WTC11 (cell line): ENCODE measurements at regions not wholly inside any gene's neighbourhood (a gene's known extent, or its start where the extent isn't known, plus 50 kb on each side); places are given as distances from the start of the nearest gene placed in this dataset.

Experiments used
- ATF3 ChIP-seq: sonication (generic); formaldehyde crosslinking; conservative IDR thresholded peaks from 2 replicates; pipeline ENCODE4 v1.8.1; 2022; ENCODE audit warnings: mild to moderate bottlenecking, missing genetic modification reagents
- CREM ChIP-seq: sonication (generic); formaldehyde crosslinking; IDR thresholded peaks from 2 replicates; pipeline ENCODE4 v1.8.1; 2022; ENCODE audit warnings: mild to moderate bottlenecking, missing genetic modification reagents, moderate library complexity
- CTCF ChIP-seq: fragments of 200-600 bp; IDR thresholded peaks from 2 replicates; pipeline ENCODE4 v1.8.0; 2022; ENCODE audit warnings: antibody characterized with exemption
- ELF4 ChIP-seq: sonication (generic); formaldehyde crosslinking; IDR thresholded peaks from 2 replicates; pipeline ENCODE4 v1.8.1; 2022; ENCODE audit warnings: low read depth, mild to moderate bottlenecking, moderate library complexity, missing genetic modification reagents
- ERG ChIP-seq: fragments of 250-450 bp; sonication (Bioruptor Pico); IDR thresholded peaks from 2 replicates; pipeline ENCODE4 v1.8.0; 2021; ENCODE audit warnings: mild to moderate bottlenecking
- ETV6 ChIP-seq: sonication (generic); formaldehyde crosslinking; IDR thresholded peaks from 2 replicates; pipeline ENCODE4 v1.8.1; 2022; ENCODE audit warnings: mild to moderate bottlenecking, missing genetic modification reagents
- FOXJ3 ChIP-seq: sonication (generic); formaldehyde crosslinking; IDR thresholded peaks from 2 replicates; pipeline ENCODE4 v1.9.0; 2021; ENCODE audit warnings: missing genetic modification reagents, mild to moderate bottlenecking, borderline replicate concordance
- JAZF1 ChIP-seq: fragments of 250-450 bp; sonication (Bioruptor Pico); IDR thresholded peaks from 2 replicates; pipeline ENCODE4 v1.9.0; 2021; ENCODE audit warnings: moderate library complexity, mild to moderate bottlenecking, inconsistent platforms
- MAX ChIP-seq: sonication (generic); formaldehyde crosslinking; IDR thresholded peaks from 2 replicates; pipeline ENCODE4 v1.8.0; 2022; ENCODE audit warnings: mild to moderate bottlenecking, missing genetic modification reagents
- SMAD3 ChIP-seq: sonication (generic); formaldehyde crosslinking; IDR thresholded peaks from 2 replicates; pipeline ENCODE4 v1.8.0; 2022; ENCODE audit warnings: missing genetic modification reagents, mild to moderate bottlenecking, borderline replicate concordance
- STAT6 ChIP-seq: sonication (generic); formaldehyde crosslinking; conservative IDR thresholded peaks from 2 replicates; pipeline ENCODE4 v1.8.1; 2023; ENCODE audit warnings: mild to moderate bottlenecking, low read depth, missing genetic modification reagents, moderate library complexity
- TEAD4 ChIP-seq: sonication (generic); formaldehyde crosslinking; IDR thresholded peaks from 2 replicates; pipeline ENCODE4 v1.8.0; 2022; ENCODE audit warnings: mild to moderate bottlenecking, missing genetic modification reagents
- ZNF263 ChIP-seq: sonication (generic); formaldehyde crosslinking; IDR thresholded peaks from 2 replicates; pipeline ENCODE4 v1.8.1; 2022; ENCODE audit warnings: low read depth, mild to moderate bottlenecking, moderate library complexity, missing genetic modification reagents

GRCh38 chr5:106418196-106418595 is 1252.5 kb downstream of the EFNA5 start:
- TF ChIP-seq ETV6 (no peak), JAZF1 (no peak), CTCF (no peak), CREM (CRISPR knock-in tag) (no peak), TEAD4 (no peak), ATF3 (CRISPR knock-in tag) (no peak), ZNF263 (CRISPR knock-in tag) (no peak), ELF4 (CRISPR knock-in tag) (no peak), MAX (CRISPR knock-in tag) (no peak), STAT6 (CRISPR knock-in tag) (no peak), ERG (CRISPR knock-in tag) (no peak), FOXJ3 (CRISPR knock-in tag) (no peak), SMAD3 (CRISPR knock-in tag) (no peak)
